ENCODE measurements at regions not wholly inside any gene's neighbourhood (a gene's known extent, or its start where the extent isn't known, plus 50 kb on each side); places are given as distances from the start of the nearest gene placed in this dataset.
"Not testable (repeated sequence)": the region's sequence is repeated elsewhere in the genome, so short reads cannot be mapped to it uniquely, and the experiment has no call there.

GRCh38 chr10:21445163-21445562, 80.3 kb downstream of the SKIDA1 start:
- TF ChIP-seq POLR2A (IDR thresholded peaks at IDR 0.05) (no peak), CTCF (IDR thresholded peaks at IDR 0.05) (no peak), POLR2AphosphoS5 (IDR thresholded peaks at IDR 0.05) (no peak)
- Histone ChIP-seq H3K9me3 (peaks cover 4 to 5% of the 10 kb centered on the region in 2 donors), H3K27ac (no peak overlapping the region), H3K4me1 (no peaks in the 10 kb centered on the region), H3K36me3 (no peaks in the 10 kb centered on the region), H3K4me3 (no peak overlapping the region), H3K27me3 (no peaks in the 10 kb centered on the region)
- DNase-seq (ENCODE audit: low spot score in 2 of 2): no peak
- intact Hi-C loops (cut with DNase I; ENCODE audit: low total_unique reads): no loop called here

GRCh38 chr10:21441625-21442024, 83.9 kb downstream of the SKIDA1 start:
- Histone ChIP-seq H3K9me3 (no peaks in the 10 kb centered on the region), H3K36me3 (no peaks in the 10 kb centered on the region), H3K27ac (no peak overlapping the region), H3K4me1 (no peaks in the 10 kb centered on the region), H3K27me3 (no peaks in the 10 kb centered on the region), H3K4me3 (no peak overlapping the region)
- no peak for DNase-seq (ENCODE audit: low spot score in 2 of 2)
- no peak for TF ChIP-seq CTCF (IDR thresholded peaks at IDR 0.05)
- TF ChIP-seq POLR2AphosphoS5 (IDR thresholded peaks at IDR 0.05): no peak
- TF ChIP-seq POLR2A (IDR thresholded peaks at IDR 0.05): no peak
- intact Hi-C loops (cut with DNase I; ENCODE audit: low total_unique reads): no loop called here

DNA sequence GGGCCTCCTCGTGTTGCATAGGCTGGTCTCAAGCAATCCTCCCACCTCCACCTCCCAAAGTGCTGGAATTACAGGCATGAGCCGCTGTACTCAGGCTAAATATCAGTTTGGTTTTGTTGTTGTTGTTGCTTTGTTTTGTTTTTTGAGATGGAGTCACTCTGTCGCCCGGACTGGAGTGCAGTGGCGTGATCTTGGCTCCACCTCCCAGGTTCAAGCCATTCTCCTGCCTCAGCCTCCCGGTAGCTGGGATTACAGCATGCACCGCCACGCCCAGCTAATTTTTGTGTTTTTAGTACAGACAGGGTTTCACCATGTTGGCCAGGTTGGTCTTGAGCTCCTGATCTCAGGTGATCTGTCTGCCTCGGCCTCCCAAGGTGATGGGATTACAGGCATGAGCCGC, 86.6 kb downstream of the SKIDA1 start:
- H3K4me1 ChIP-seq; intact Hi-C loops (cut with DNase I; ENCODE audit: low total_unique reads); H3K9me3 ChIP-seq; H3K4me3 ChIP-seq; H3K27ac ChIP-seq; DNase-seq (ENCODE audit: low spot score in 2 of 2); H3K36me3 ChIP-seq; H3K27me3 ChIP-seq: not testable (repeated sequence)

DNA sequence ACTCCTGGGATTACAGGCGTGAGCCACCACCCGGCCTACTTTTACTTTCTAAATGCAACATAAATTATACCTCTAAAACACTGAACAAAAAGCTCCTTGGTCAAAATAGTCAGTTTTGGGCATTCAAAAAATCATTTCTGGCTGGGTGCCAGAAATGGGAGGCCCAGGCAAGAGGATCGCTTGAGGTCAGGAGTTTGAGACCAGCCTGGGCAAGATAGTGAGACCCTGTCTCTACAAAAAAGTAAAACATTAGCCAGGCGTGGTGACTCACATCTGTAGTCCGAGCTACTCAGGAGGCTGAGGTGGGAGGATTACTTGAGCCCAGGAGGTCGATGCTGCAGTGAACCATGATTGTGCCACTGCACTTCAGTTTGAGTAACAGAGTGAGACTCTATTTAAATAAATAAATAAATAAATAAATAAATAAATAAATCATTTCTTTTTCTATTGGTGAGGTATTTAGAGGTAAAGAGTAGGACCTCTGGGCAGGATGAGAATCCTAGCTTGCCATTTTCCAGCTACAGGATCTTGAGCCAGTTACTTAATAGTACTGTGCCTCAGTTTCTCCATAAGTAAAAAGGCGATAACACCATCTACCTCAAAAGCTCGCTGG, 87.6 kb downstream of the SKIDA1 start:
- Histone ChIP-seq H3K4me3 (no peak overlapping the region), H3K4me1 (no peaks in the 10 kb centered on the region), H3K27me3 (no peaks in the 10 kb centered on the region), H3K9me3 (no peaks in the 10 kb centered on the region), H3K27ac (no peak overlapping the region), H3K36me3 (no peaks in the 10 kb centered on the region)
- intact Hi-C loops (cut with DNase I; ENCODE audit: low total_unique reads): no loop called here
- TF ChIP-seq POLR2AphosphoS5 (IDR thresholded peaks at IDR 0.05) (no peak), CTCF (IDR thresholded peaks at IDR 0.05) (no peak), POLR2A (IDR thresholded peaks at IDR 0.05) (no peak)
- DNase-seq (ENCODE audit: low spot score in 2 of 2): no peak

DNA sequence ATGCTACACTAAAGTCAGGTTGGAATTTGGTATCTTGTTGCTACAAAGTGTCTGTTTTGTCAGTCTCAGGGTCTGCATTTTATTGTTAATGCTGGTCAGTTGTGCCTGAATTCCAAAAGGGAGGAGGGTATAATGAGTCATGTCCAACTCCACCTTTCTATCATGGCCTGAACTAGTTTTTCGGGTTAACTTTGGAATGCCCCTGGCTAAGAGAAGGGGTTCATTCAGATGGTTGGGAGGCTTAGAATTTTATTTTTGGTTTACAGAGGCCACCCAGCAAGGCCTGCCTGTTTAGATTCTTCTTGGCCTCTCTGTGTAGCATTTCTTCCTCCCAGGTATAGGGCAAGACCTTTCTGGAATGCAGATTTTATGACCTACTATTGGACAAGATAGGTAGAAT, 93.2 kb downstream of the SKIDA1 start:
- DNase-seq (ENCODE audit: low spot score in 2 of 2): no peak
- no peaks in the 10 kb centered on the region for H3K27me3 ChIP-seq
- H3K36me3 ChIP-seq: no peaks in the 10 kb centered on the region
- peaks cover 6% of the 10 kb centered on the region in 2 donors for H3K9me3 ChIP-seq
- intact Hi-C loops (cut with DNase I; ENCODE audit: low total_unique reads): no loop called here
- no peak overlapping the region for H3K4me3 ChIP-seq
- no peak overlapping the region for H3K27ac ChIP-seq
- no peak for TF ChIP-seq POLR2AphosphoS5 (IDR thresholded peaks at IDR 0.05)
- no peak for TF ChIP-seq POLR2A (IDR thresholded peaks at IDR 0.05)
- TF ChIP-seq CTCF (IDR thresholded peaks at IDR 0.05): no peak
- H3K4me1 ChIP-seq: no peaks in the 10 kb centered on the region

DNA sequence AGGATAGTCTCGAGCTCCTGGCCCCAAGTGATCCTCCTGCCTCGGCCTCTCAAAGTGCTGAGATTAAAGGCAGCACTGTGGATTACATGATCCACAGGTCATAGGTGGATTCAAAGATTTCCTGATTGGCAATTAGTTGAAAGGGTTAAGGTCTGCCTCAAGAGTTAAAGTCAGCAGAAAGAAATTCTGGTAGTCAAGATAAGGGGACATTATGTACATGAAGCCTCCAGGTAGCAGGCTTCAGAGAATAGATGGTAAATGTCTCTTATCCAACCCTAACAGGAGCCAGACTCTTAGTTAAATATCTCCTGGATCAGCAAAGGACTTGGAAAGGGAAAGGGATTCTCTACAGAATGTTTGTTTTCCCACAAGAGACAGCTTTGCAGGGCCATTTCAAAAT, 93.7 kb downstream of the SKIDA1 start:
- H3K27ac ChIP-seq: no peak overlapping the region
- H3K4me3 ChIP-seq: no peak overlapping the region
- peaks cover 11% of the 10 kb centered on the region in 2 donors for H3K9me3 ChIP-seq
- TF ChIP-seq POLR2A (IDR thresholded peaks at IDR 0.05) (no peak), POLR2AphosphoS5 (IDR thresholded peaks at IDR 0.05) (no peak), CTCF (IDR thresholded peaks at IDR 0.05) (no peak)
- no peak for DNase-seq (ENCODE audit: low spot score in 2 of 2)
- intact Hi-C loops (cut with DNase I; ENCODE audit: low total_unique reads): no loop called here
- no peaks in the 10 kb centered on the region for H3K4me1 ChIP-seq
- no peaks in the 10 kb centered on the region for H3K36me3 ChIP-seq
- no peaks in the 10 kb centered on the region for H3K27me3 ChIP-seq

Measured in breast epithelium (tissue), 4 donors.